Liver (tissue), 7 donors: ENCODE measurements at regions not wholly inside any gene's neighbourhood (a gene's known extent, or its start where the extent isn't known, plus 50 kb on each side); places are given as distances from the start of the nearest gene placed in this dataset.

Experiments
- DNase-seq: peaks from one replicate; pipeline ENCODE4 v3.0.0-alpha.2; 2017; ENCODE audit warnings: low spot score
- H3K27ac ChIP-seq, 2 donors: one replicate each; pipeline ENCODE4 v1.7.0; 2013; ENCODE audit warnings: inconsistent platforms in 2 of 2, low read length in 2 of 2, control low read depth in 1 of 2, low read depth in 1 of 2, mild to moderate bottlenecking in 1 of 2
- H3K27me3 ChIP-seq, 4 donors: one replicate each; pipeline versions ENCODE4 v1.6.1 to v1.7.0; 2013; ENCODE audit warnings: low read length in 3 of 4, inconsistent platforms in 1 of 4, mild to moderate bottlenecking in 1 of 4, moderate library complexity in 1 of 4; ENCODE audit not compliant: control insufficient read depth in 4 of 4, insufficient read depth in 4 of 4
- H3K36me3 ChIP-seq, 4 donors: one replicate each; pipeline versions ENCODE4 v1.6.1 to v1.7.0; 2013; ENCODE audit warnings: low read length in 3 of 4, mild to moderate bottlenecking in 3 of 4, low read depth in 1 of 4, moderate library complexity in 1 of 4; ENCODE audit not compliant: control insufficient read depth in 4 of 4, insufficient read depth in 3 of 4
- H3K4me1 ChIP-seq, 4 donors: one replicate each; pipeline versions ENCODE4 v1.6.1 to v1.7.0; 2013; ENCODE audit warnings: low read length in 3 of 4, mild to moderate bottlenecking in 3 of 4, moderate library complexity in 1 of 4; ENCODE audit not compliant: control insufficient read depth in 4 of 4, insufficient read depth in 4 of 4
- H3K4me3 ChIP-seq, 3 donors: one replicate each; pipeline versions ENCODE4 v1.6.1 to v1.7.0; 2013; ENCODE audit warnings: low read length in 3 of 3, control low read depth in 1 of 3, low read depth in 1 of 3, mild to moderate bottlenecking in 1 of 3
- H3K9ac ChIP-seq, 2 donors: one replicate each; pipeline ENCODE4 v1.7.0; 2013; ENCODE audit warnings: low read length in 2 of 2, mild to moderate bottlenecking in 2 of 2, moderate library complexity in 2 of 2, control low read depth in 1 of 2, low read depth in 1 of 2
- H3K9me3 ChIP-seq, 4 donors: one replicate each; pipeline versions ENCODE4 v1.6.1 to v1.7.0; 2013; ENCODE audit warnings: low read length in 3 of 4; ENCODE audit not compliant: control insufficient read depth in 4 of 4
- ATF3 ChIP-seq: IDR thresholded peaks from 2 replicates; pipeline ENCODE4 v1.6.1; 2016; ENCODE audit warnings: antibody characterized with exemption
- EGR1 ChIP-seq, 2 donors: IDR thresholded peaks; 2 replicates each; pipeline ENCODE4 v1.6.1; 2016 to 2018; ENCODE audit warnings: antibody characterized with exemption in 2 of 2, low read depth in 2 of 2
- FOXA1 ChIP-seq: IDR thresholded peaks from 2 replicates; pipeline ENCODE4 v1.6.1; 2016; ENCODE audit warnings: antibody characterized with exemption
- FOXA2 ChIP-seq: IDR thresholded peaks from 2 replicates; pipeline ENCODE4 v1.6.1; 2016; ENCODE audit warnings: antibody characterized with exemption
- GABPA ChIP-seq, 2 donors: IDR thresholded peaks in 1 of 2; conservative IDR thresholded peaks in 1 of 2; 2 replicates each; pipeline ENCODE4 v1.6.1; 2016; ENCODE audit warnings: antibody characterized with exemption in 2 of 2, mild to moderate bottlenecking in 1 of 2, moderate library complexity in 1 of 2
- HNF4A ChIP-seq, 2 donors: conservative IDR thresholded peaks; 2 replicates each; pipeline ENCODE4 v1.6.1; 2016; ENCODE audit warnings: antibody characterized with exemption in 2 of 2, mild to moderate bottlenecking in 2 of 2
- HNF4G ChIP-seq: IDR thresholded peaks from 2 replicates; pipeline ENCODE4 v1.6.1; 2016; ENCODE audit warnings: antibody characterized with exemption
- MAX ChIP-seq: IDR thresholded peaks from 2 replicates; pipeline ENCODE4 v1.6.1; 2016; ENCODE audit warnings: antibody characterized with exemption
- RAD21 ChIP-seq, 2 donors: IDR thresholded peaks; 2 replicates each; pipeline ENCODE4 v1.6.1; 2016; ENCODE audit warnings: antibody characterized with exemption in 2 of 2, mild to moderate bottlenecking in 2 of 2
- RXRA ChIP-seq, 2 donors: IDR thresholded peaks; 2 replicates each; pipeline ENCODE4 v1.6.1; 2017 to 2018; ENCODE audit warnings: antibody characterized with exemption in 2 of 2, mild to moderate bottlenecking in 1 of 2
- SP1 ChIP-seq: IDR thresholded peaks from 2 replicates; pipeline ENCODE4 v1.6.1; 2018; ENCODE audit warnings: antibody characterized with exemption, mild to moderate bottlenecking
- TAF1 ChIP-seq: conservative IDR thresholded peaks from 2 replicates; pipeline ENCODE4 v1.6.1; 2016; ENCODE audit warnings: antibody characterized with exemption, mild to moderate bottlenecking
- WGBS: extraction: QIAGEN DNeasy Blood & Tissue Kit; methylation state at CpG from one replicate; pipeline ENCODE4 v1.1.7; 2013; 5-methylcytosine and 5-hydroxymethylcytosine counted together
- TF ChIP-seq, protein P1 (sequence below): IDR thresholded peaks from 2 replicates; pipeline ENCODE4 v1.6.1; 2016; ENCODE audit warnings: antibody characterized with exemption, mild to moderate bottlenecking
- TF ChIP-seq, protein P2 (sequence below): IDR thresholded peaks from 2 replicates; pipeline ENCODE4 v1.6.1; 2016; ENCODE audit warnings: antibody characterized with exemption
- donor health status: healthy.
- donor health status: healthy.
- donor health status: healthy.
- donor health status: healthy.

- WGBS = 71% methylated on average over 63 of the region's 63 CpGs
- H3K36me3 ChIP-seq = no peaks in the 10 kb centered on the region
- H3K4me3 ChIP-seq = no peak overlapping the region
- H3K27me3 ChIP-seq = peaks cover 0 to 14% (median 0%) of the 10 kb centered on the region in 4 donors
- no peaks in the 10 kb centered on the region for H3K4me1 ChIP-seq
- H3K9ac ChIP-seq = no peak overlapping the region
- H3K9me3 ChIP-seq = no peaks in the 10 kb centered on the region
- DNase-seq = no peak
- TF ChIP-seq, protein P1, sequence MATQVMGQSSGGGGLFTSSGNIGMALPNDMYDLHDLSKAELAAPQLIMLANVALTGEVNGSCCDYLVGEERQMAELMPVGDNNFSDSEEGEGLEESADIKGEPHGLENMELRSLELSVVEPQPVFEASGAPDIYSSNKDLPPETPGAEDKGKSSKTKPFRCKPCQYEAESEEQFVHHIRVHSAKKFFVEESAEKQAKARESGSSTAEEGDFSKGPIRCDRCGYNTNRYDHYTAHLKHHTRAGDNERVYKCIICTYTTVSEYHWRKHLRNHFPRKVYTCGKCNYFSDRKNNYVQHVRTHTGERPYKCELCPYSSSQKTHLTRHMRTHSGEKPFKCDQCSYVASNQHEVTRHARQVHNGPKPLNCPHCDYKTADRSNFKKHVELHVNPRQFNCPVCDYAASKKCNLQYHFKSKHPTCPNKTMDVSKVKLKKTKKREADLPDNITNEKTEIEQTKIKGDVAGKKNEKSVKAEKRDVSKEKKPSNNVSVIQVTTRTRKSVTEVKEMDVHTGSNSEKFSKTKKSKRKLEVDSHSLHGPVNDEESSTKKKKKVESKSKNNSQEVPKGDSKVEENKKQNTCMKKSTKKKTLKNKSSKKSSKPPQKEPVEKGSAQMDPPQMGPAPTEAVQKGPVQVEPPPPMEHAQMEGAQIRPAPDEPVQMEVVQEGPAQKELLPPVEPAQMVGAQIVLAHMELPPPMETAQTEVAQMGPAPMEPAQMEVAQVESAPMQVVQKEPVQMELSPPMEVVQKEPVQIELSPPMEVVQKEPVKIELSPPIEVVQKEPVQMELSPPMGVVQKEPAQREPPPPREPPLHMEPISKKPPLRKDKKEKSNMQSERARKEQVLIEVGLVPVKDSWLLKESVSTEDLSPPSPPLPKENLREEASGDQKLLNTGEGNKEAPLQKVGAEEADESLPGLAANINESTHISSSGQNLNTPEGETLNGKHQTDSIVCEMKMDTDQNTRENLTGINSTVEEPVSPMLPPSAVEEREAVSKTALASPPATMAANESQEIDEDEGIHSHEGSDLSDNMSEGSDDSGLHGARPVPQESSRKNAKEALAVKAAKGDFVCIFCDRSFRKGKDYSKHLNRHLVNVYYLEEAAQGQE = no peak
- no peak for TF ChIP-seq HNF4A (conservative IDR thresholded peaks at IDR 0.05)
- TF ChIP-seq MAX = no peak
- TF ChIP-seq SP1 = no peak
- TF ChIP-seq EGR1 (IDR thresholded peaks at IDR 0.05; ENCODE audit: low read depth in 2 of 2) = no peak
- TF ChIP-seq FOXA1 = no peak
- no peak for TF ChIP-seq RAD21 (IDR thresholded peaks at IDR 0.05)
- TF ChIP-seq, protein P2, sequence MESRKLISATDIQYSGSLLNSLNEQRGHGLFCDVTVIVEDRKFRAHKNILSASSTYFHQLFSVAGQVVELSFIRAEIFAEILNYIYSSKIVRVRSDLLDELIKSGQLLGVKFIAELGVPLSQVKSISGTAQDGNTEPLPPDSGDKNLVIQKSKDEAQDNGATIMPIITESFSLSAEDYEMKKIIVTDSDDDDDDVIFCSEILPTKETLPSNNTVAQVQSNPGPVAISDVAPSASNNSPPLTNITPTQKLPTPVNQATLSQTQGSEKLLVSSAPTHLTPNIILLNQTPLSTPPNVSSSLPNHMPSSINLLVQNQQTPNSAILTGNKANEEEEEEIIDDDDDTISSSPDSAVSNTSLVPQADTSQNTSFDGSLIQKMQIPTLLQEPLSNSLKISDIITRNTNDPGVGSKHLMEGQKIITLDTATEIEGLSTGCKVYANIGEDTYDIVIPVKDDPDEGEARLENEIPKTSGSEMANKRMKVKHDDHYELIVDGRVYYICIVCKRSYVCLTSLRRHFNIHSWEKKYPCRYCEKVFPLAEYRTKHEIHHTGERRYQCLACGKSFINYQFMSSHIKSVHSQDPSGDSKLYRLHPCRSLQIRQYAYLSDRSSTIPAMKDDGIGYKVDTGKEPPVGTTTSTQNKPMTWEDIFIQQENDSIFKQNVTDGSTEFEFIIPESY = no peak
- H3K27ac ChIP-seq = no peak overlapping the region
Observed at GRCh38 chr7:1323178-1324027, 90.7 kb downstream of the UNCX start.

GRCh38 chr7:1324028-1324900 lies 91.6 kb downstream of the UNCX start:
- no peak for TF ChIP-seq EGR1 (IDR thresholded peaks at IDR 0.05; ENCODE audit: low read depth in 2 of 2)
- H3K4me3 ChIP-seq = no peak overlapping the region
- no peaks in the 10 kb centered on the region for H3K9me3 ChIP-seq
- WGBS = 79% methylated on average over 30 of the region's 30 CpGs
- H3K4me1 ChIP-seq = no peaks in the 10 kb centered on the region
- DNase-seq = no peak
- H3K27ac ChIP-seq = no peak overlapping the region
- H3K27me3 ChIP-seq = peaks cover 0 to 14% (median 0%) of the 10 kb centered on the region in 4 donors
- H3K36me3 ChIP-seq = no peaks in the 10 kb centered on the region
- H3K9ac ChIP-seq = no peak overlapping the region

GRCh38 chr7:1325246-1325645 lies 92.6 kb downstream of the UNCX start:
- H3K27ac ChIP-seq = no peak overlapping the region
- no peak overlapping the region for H3K9ac ChIP-seq
- no peaks in the 10 kb centered on the region for H3K4me1 ChIP-seq
- WGBS = 80% methylated on average over 17 of the region's 17 CpGs
- peaks cover 0 to 14% (median 0%) of the 10 kb centered on the region in 4 donors for H3K27me3 ChIP-seq
- H3K36me3 ChIP-seq = no peaks in the 10 kb centered on the region
- H3K4me3 ChIP-seq = no peak overlapping the region
- no peak for DNase-seq
- no peaks in the 10 kb centered on the region for H3K9me3 ChIP-seq
- TF ChIP-seq GABPA (IDR thresholded peaks at IDR 0.05 in 1 of 2, conservative IDR thresholded peaks at IDR 0.05 in 1 of 2) = no peak
- TF ChIP-seq FOXA2 = no peak
- no peak for TF ChIP-seq FOXA1
- TF ChIP-seq, protein P2 = no peak
- TF ChIP-seq HNF4G = no peak
- TF ChIP-seq RXRA (IDR thresholded peaks at IDR 0.05) = no peak
- TF ChIP-seq EGR1 (IDR thresholded peaks at IDR 0.05; ENCODE audit: low read depth in 2 of 2) = no peak
- TF ChIP-seq TAF1 = no peak
- no peak for TF ChIP-seq RAD21 (IDR thresholded peaks at IDR 0.05)
- TF ChIP-seq ATF3 = no peak
